ENCODE measurements at regions not wholly inside any gene's neighbourhood (a gene's known extent, or its start where the extent isn't known, plus 50 kb on each side); places are given as distances from the start of the nearest gene placed in this dataset.

DNA sequence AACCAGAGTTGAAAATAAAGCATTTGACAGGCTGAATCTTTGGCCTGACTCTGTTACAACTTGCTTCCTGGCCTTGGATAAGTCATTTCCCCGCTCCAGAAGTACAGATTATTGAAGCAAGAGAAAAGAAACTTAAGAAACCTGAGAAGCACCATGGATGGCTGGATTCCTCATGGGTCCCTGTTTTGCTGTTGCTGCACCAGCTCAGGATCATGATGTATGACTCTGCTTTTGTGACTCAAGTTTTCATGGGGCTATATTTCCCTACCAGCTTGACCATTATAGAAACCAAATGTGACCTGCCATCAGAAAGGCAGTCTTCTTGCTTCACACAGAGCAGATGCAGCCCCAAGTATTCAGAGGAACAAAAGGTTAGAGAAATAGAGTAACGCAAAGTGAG lies 921.8 kb downstream of the BCL11B start:
- TF ChIP-seq, protein P1, sequence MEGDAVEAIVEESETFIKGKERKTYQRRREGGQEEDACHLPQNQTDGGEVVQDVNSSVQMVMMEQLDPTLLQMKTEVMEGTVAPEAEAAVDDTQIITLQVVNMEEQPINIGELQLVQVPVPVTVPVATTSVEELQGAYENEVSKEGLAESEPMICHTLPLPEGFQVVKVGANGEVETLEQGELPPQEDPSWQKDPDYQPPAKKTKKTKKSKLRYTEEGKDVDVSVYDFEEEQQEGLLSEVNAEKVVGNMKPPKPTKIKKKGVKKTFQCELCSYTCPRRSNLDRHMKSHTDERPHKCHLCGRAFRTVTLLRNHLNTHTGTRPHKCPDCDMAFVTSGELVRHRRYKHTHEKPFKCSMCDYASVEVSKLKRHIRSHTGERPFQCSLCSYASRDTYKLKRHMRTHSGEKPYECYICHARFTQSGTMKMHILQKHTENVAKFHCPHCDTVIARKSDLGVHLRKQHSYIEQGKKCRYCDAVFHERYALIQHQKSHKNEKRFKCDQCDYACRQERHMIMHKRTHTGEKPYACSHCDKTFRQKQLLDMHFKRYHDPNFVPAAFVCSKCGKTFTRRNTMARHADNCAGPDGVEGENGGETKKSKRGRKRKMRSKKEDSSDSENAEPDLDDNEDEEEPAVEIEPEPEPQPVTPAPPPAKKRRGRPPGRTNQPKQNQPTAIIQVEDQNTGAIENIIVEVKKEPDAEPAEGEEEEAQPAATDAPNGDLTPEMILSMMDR (IDR thresholded peaks at IDR 0.05; ENCODE audit: insufficient read depth, missing control alignments) = no peak
- FAIRE-seq = no peak

DNA sequence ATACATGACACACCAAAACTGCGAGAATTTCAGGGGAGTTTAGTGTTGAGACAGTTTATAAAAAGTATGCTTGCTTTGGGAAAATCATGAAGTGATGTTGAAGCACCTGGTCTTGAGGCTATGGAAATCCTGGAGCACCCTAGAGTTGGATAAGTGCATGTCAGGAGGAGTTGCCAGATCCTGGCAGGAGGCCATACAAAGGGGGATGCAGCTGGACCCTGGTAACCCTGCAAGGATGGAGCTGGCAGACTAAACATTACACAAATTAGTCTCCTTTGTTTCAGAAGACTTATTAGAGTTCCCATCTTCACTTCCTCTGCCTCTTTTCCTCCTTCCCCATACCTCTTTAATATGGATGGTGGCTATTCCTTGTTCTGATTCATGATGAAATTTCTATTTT lies 907.0 kb downstream of the BCL11B start:
- DNase-seq (ENCODE audit: insufficient read length, low spot score) = no peak
- no peak for FAIRE-seq
- TF ChIP-seq, protein P1 (IDR thresholded peaks at IDR 0.05; ENCODE audit: insufficient read depth, missing control alignments) = no peak

More for the DNA sequence above, 921.8 kb downstream of the BCL11B start:
- DNase-seq (ENCODE audit: insufficient read length, low spot score) = no peak

DNA sequence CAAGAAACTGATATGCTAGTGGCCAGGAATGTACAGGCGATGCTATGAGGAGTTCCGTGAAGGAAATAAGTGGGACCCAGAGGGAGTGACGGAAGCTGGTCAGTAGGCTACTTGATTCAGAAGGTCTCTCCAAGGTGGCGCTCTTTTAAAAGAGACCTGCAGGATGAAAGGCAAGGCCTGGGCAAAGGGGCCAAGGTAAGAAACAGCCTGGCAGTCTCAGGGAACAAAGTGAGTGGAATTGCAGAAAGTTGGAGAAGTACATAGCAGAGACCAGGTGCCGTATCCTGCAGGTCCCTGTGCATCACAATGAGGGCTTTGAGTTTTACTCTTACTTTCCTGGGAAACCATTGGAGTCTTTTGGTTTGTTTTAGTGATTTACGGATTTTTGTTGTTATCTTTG lies 905.6 kb downstream of the BCL11B start:
- TF ChIP-seq, protein P1 (IDR thresholded peaks at IDR 0.05; ENCODE audit: insufficient read depth, missing control alignments) = no peak
- no peak for FAIRE-seq
- DNase-seq (ENCODE audit: insufficient read length, low spot score) = no peak

DNA sequence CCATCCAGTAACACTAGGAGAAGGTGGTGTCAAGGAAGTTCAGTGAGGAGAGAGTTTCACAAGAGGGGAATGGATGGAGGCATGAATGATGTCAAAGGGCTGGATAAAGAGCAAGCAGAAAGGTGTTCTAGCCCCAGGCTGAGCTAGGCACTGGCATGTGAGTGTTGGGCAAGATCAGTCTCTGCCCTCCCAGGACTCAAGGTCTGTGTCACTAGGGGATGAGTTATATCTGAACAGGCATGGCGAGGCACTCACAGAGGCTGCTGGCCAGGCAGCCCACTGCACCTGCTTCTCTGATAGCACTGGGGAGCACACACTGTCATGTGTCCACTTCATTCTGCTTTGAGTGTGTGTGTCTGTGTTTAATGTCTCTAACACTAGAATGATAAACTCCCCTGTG lies 903.8 kb downstream of the BCL11B start:
- no peak for DNase-seq (ENCODE audit: insufficient read length, low spot score)
- TF ChIP-seq, protein P1 (IDR thresholded peaks at IDR 0.05; ENCODE audit: insufficient read depth, missing control alignments) = no peak
- no peak for FAIRE-seq

DNA sequence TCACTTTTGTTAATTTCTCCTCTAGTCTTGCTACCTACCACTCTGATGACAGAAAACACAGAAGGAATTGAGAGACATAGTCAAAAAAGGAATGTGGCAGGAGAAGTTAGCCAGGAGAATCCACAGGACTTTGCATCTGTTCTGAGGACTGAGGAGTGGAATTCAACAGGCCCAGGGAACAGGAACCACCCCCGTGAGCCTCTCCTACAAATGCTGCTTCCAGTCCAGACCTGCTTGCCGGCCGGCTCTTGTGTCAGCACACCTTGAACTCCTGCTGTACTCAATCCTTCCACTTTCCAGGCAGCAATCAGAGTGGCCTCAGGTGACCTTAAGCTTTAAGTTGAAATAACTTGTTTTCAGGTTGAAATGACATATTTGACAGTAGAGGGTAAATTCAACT lies 903.1 kb downstream of the BCL11B start:
- TF ChIP-seq, protein P1 (IDR thresholded peaks at IDR 0.05; ENCODE audit: insufficient read depth, missing control alignments) = no peak
- FAIRE-seq (no peak), DNase-seq (ENCODE audit: insufficient read length, low spot score) (no peak)

DNA sequence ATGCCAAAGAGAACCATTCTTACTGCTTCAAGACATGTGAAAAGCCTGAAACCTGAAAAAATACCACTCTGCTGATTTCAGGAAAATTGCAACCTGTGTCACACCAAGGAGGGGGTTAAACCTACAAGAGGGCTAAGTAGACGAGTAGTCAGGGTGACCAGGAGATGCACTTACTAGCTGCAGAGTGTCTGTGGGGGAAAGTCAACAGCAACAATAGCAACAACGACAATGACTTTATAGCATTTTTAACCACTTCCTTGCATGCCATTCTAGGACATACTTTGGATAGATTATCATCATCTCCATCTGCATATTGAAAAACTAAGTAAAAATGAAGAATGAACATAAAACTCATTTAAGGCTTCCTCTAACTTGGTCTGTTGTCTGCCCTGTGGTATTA lies 902.7 kb downstream of the BCL11B start:
- TF ChIP-seq, protein P1 (IDR thresholded peaks at IDR 0.05; ENCODE audit: insufficient read depth, missing control alignments) = no peak
- no peak for FAIRE-seq

DNA sequence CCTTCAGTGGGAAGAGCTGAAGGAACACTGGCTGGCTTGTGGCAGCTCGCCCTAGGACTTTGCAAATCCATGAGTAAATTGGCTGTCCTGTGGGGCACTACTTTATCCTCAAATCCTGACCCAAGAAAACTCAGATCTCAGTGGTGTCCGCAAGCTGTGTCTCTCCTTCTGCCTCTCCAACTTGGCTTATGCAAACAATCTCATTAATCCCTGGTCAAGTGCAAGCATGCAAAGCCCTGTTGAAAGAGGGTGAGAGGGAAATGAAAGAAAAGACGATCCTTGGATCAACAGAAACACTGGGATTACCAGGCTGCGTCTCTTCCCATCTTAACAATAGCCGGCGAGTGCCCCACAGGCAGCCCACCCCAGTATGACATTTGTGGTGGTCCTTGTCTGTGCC lies 901.6 kb downstream of the BCL11B start:
- TF ChIP-seq, protein P1 (IDR thresholded peaks at IDR 0.05; ENCODE audit: insufficient read depth, missing control alignments) = no peak
- FAIRE-seq = no peak
- DNase-seq (ENCODE audit: insufficient read length, low spot score) = no peak

More for the DNA sequence above, 902.7 kb downstream of the BCL11B start:
- no peak for DNase-seq (ENCODE audit: insufficient read length, low spot score)
